NCI-H345 treated with DMSO at 0.1 percent for 48 hours (cell line): ENCODE measurements at regions not wholly inside any gene's neighbourhood (a gene's known extent, or its start where the extent isn't known, plus 50 kb on each side); places are given as distances from the start of the nearest gene placed in this dataset.
A peak's percentile ranks its signal among the peaks of the same experiment; 100 is the strongest.

Experiments used
- DNase-seq: peaks from one replicate; lab custom pipeline; 2025; ENCODE audit not compliant: unreplicated experiment; lab: John Stamatoyannopoulos, UW

- no peak for DNase-seq
Measured at GRCh38 chr7:156080046-156080445, 267.8 kb upstream of the SHH start.

GRCh38 chr7:156079156-156079555 lies 266.9 kb upstream of the SHH start:
- no peak for DNase-seq

GRCh38 chr7:156074982-156075615 lies 262.8 kb upstream of the SHH start:
- DNase-seq, result no peak

GRCh38 chr7:156074084-156074483 lies 261.8 kb upstream of the SHH start:
- DNase-seq, result no peak

GRCh38 chr7:156073366-156074052 lies 261.2 kb upstream of the SHH start:
- DNase-seq, result peak; percentile 33

DNA sequence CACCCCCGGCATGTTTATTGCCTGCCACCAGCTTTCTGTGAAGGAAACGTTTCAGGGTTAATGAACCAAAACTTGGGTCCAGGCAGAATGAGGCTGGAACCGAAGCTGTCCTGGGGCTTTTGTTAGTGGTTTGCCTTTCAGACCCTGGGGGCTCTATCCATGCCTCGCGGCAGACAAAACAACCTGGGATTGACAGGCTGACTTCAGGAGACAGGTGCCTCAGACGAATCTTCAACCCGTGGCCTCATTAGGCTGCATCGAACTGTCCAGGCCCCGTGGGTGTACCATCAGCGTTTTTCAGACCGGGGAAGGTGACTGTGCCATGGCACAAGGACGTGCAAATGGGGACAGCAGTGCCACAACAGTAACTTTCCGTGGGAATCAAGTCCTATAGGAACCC lies 259.3 kb upstream of the SHH start:
- no peak for DNase-seq

DNA sequence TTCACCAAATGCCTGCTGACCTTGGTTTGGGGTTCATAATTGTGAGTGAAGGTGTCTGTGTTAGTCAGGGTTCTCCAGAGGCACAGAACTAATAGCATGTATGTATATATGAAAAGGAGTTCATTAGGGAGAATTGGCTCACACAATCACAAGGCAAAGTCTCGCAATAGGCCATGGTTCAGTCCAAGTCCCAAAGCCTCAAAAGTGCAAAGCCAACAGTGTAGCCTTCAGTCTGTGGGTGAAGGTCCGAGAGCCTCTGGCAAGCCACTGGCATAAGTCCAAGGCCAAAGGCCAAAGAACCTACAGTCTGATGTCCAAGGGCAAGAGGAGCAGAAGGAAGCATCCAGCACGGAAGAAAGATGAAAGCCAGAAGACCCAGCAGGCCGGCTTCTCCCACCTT lies 257.6 kb upstream of the SHH start:
- DNase-seq, result no peak

DNA sequence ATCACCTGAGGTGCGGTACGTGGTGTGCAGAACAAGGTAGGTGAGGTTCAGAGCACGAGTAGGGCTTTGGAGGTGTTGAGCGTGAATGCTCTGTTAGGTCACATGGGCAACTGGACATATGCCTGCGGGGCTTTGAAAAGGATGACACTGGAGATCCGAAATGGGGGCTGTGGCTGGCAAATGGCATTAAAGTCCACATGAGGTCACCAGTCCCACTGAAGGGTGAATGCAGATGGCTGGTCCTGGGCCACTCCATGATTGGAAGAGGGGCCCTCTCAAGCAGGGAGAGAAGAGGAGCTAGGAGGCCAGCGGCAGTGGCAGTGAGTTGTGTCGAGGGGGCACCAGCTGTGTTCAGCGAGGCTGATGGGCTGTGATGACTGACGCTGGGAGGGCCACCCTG lies 254.9 kb upstream of the SHH start:
- DNase-seq, result no peak

- DNase-seq, result no peak
Measured at GRCh38 chr7:156065400-156065799, 253.1 kb upstream of the SHH start.

- DNase-seq, result no peak
Measured at GRCh38 chr7:156064971-156065386, 252.7 kb upstream of the SHH start.

GRCh38 chr7:156063241-156063810 lies 251.1 kb upstream of the SHH start:
- DNase-seq, result no peak

DNA sequence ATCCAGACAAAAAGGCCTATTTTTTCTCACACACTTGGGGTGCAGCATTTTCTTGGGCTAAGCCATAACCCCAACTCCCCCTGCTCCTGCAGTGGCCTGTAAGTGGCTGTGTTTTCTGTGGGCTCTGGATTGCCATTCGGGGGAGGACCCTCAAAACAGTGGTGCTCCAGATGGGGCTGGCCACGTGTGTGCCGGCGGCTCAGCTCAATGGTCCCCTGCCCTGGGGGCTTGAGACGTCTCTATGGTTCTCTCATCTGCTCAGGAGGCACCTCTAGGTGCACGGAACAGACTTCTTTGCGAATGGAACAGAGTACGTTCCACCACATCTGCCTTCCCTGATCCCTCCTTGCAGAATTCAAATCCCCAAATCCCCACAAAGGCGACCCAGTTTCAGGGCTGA lies 250.0 kb upstream of the SHH start:
- no peak for DNase-seq

DNA sequence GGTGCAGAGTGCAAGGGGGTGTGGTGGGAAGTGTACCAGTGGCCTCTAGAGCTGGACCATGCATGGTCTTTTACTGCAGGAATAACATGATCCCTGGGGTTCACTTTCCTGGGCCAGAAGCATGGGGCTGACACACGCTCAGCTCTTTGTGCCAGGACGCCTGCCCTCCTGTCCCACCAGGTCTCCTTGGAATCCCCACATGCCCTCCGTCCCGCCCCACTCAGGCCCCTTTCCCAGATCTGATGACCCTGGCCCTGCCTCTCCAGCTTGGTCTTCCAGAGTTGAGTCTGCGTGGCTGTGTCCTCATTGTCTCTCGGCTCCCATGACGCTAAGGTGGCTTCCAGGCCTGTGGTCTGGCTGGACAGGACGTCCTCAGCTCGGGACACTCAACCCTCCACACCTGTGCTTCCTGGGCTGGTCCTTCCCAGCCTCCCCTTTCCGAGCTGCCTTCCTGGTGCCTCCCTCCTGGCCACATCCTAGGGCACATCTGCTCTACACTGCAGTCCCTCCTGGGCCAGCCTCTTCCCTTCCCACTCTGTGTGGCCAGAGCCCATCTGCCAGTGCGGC lies 249.5 kb upstream of the SHH start:
- DNase-seq, result no peak

DNA sequence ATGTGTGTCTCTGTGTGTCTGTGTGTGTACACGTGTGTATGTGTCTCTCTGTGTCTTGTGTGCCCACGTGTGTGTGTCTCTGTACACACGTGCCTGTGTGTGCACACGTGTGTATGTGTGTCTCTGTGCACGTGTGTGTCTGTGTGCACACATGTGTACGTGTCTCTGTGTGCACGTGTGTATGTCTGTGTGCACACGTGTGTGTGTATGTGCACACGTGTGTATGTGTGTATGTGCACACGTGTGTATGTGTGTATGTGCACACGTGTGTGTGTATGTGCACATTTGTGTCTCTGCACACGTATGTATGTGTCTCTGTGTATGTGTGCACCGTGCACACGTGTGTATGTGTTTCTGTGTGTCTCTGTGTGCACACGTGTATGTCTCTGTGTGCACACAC lies 248.7 kb upstream of the SHH start:
- DNase-seq, result no peak

- no peak for DNase-seq
Measured at GRCh38 chr7:156059369-156059768, 247.1 kb upstream of the SHH start.

DNA sequence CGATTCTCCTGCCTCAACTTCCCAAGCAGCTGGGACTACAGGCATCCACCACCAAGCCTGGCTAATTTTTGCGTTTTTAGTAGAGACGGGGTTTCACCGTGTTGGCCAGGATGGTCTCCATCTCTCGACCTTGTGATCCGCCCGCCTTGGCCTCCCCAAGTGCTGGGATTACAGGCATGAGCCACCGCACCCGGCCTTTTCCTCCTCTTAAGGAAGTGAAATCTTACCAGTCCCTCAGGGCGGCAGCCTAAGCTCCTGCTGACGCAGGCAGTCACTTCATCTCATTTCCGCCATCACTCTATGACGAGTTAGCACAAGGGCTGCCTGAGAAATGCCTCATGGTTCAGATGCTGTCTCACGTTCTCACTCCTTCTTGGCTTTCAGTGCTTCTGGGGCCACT lies 246.0 kb upstream of the SHH start:
- no peak for DNase-seq

GRCh38 chr7:156056534-156056933 lies 244.3 kb upstream of the SHH start:
- no peak for DNase-seq

GRCh38 chr7:156055206-156055822 lies 243.1 kb upstream of the SHH start:
- DNase-seq, result no peak

- DNase-seq, result no peak
Measured at GRCh38 chr7:156051884-156052283, 239.6 kb upstream of the SHH start.

GRCh38 chr7:156050636-156051569 lies 238.6 kb upstream of the SHH start:
- DNase-seq, result no peak

DNA sequence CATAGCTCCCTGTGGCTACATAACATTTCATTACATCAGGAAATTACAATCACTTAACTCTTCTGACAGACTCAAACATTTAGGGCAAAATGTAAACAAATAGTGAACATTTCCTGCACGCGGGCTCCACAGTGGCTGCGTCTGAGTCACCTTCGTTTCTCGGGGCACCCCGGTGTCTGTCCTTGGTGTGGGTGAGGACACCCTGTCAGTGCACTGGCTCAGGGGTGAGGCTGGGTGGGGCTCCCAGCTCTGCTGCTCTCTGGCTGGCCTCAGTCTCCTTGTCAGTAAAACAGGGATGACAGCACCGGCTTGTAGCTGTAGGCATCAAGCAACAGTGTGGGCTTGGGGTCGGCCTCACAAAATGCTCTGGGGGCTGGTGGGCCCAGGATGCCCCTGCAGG lies 237.1 kb upstream of the SHH start:
- DNase-seq, result no peak
